Stimulated activated CD8-positive, alpha-beta memory T cell treated with anti-CD3 and anti-CD28 coated beads, Interleukin-7, amount 100 ng/mL, for 1 hour (primary cell): ENCODE measurements at regions not wholly inside any gene's neighbourhood (a gene's known extent, or its start where the extent isn't known, plus 50 kb on each side); places are given as distances from the start of the nearest gene placed in this dataset.

Experiments
- DNase-seq, 2 donors: peaks; one replicate each; pipeline ENCODE4 v3.0.0-alpha.2; 2020; ENCODE audit warnings: low read depth in 2 of 2

- DNase-seq, result peak; percentile 9 to 12
These were observed 97.6 kb upstream of the SLC38A2 start for GRCh38 chr12:46470036-46470627.

- no peak for DNase-seq
These were observed 96.2 kb upstream of the SLC38A2 start for GRCh38 chr12:46468813-46469212.

- DNase-seq, result no peak
These were observed 95.6 kb upstream of the SLC38A2 start for GRCh38 chr12:46468160-46468559.

- no peak for DNase-seq
These were observed 92.7 kb upstream of the SLC38A2 start for GRCh38 chr12:46465307-46465706.

- no peak for DNase-seq
These were observed 92.3 kb upstream of the SLC38A2 start for GRCh38 chr12:46464863-46465262.

- DNase-seq, result no peak
These were observed 90.2 kb upstream of the SLC38A2 start for GRCh38 chr12:46462641-46463355.

GRCh38 chr12:46461907-46462640, 89.5 kb upstream of the SLC38A2 start:
- DNase-seq, result no peak

- no peak for DNase-seq
These were observed 88.9 kb upstream of the SLC38A2 start for GRCh38 chr12:46461459-46461858.

- no peak for DNase-seq
These were observed 88.2 kb upstream of the SLC38A2 start for GRCh38 chr12:46460682-46461210.

GRCh38 chr12:46459861-46460545, 87.4 kb upstream of the SLC38A2 start:
- no peak for DNase-seq

- no peak for DNase-seq
These were observed 86.5 kb upstream of the SLC38A2 start for GRCh38 chr12:46459111-46459510.

- no peak for DNase-seq
These were observed 86.0 kb upstream of the SLC38A2 start for GRCh38 chr12:46458500-46459102.

- DNase-seq, result no peak
These were observed 85.4 kb upstream of the SLC38A2 start for GRCh38 chr12:46457958-46458357.

- no peak for DNase-seq
These were observed 84.1 kb upstream of the SLC38A2 start for GRCh38 chr12:46456356-46457334.

- no peak for DNase-seq
These were observed 83.2 kb upstream of the SLC38A2 start for GRCh38 chr12:46455648-46456352.

GRCh38 chr12:46454981-46455380, 82.4 kb upstream of the SLC38A2 start:
- no peak for DNase-seq

GRCh38 chr12:46453428-46453827, 80.9 kb upstream of the SLC38A2 start:
- no peak for DNase-seq

GRCh38 chr12:46452776-46453175, 80.2 kb upstream of the SLC38A2 start:
- DNase-seq, result no peak

GRCh38 chr12:46452061-46452615, 79.6 kb upstream of the SLC38A2 start:
- no peak for DNase-seq
